T47D (cell line): ENCODE measurements at regions not wholly inside any gene's neighbourhood (a gene's known extent, or its start where the extent isn't known, plus 50 kb on each side); places are given as distances from the start of the nearest gene placed in this dataset.
"Not testable (repeated sequence)": the region's sequence is repeated elsewhere in the genome, so short reads cannot be mapped to it uniquely, and the experiment has no call there.

Source experiments
- DNase-seq, 2 experiments: peaks; one replicate each; pipeline versions ENCODE4 v3.0.0 to v3.0.0-alpha.2; 2011 to 2012; ENCODE audit warnings: low read depth in 1 of 2, low spot score in 1 of 2
- JUND ChIP-seq: IDR thresholded peaks from 2 replicates; pipeline ENCODE4 v1.6.1; 2012; ENCODE audit warnings: low read depth
- in situ Hi-C: cut with HindIII; loops from 2 replicates; pipeline ENCODE4 v1.10.0; 2016; ENCODE audit warnings: low sequenced_read_pairs, low pct_unique_long_range_greater_than_20kb

DNA sequence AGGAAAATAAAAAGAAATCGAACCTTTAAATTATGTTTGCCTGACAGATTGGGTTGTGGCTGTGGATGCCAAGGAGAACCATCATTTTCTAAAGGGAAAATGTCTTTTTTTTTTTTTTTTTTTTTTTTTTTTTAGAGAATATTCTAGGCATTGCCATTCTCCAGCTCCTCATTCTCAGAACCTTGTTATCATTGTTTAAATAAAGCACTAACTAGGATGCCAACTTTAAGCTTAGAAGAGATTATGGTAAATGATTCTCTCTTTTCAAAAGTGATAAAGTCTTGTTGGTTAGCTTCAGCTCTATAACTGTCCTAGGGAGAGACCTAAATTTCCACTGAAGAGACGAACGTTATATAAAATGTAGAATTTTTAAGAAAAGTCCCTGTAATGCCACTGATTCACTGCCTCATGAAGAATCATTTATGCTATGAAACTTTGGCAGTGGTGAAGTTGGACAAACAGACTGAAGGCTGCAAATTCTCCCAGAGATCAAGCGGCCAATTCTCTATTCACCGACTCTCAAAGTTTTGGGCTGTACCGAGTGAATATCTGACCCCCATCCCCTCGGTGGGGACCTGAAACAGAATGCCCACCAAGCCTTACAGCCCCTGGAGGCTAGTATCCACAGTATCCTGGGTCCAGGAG, 207.9 kb upstream of the PITRM1 start:
- no peak for DNase-seq
- in situ Hi-C loops = no loop called here
- TF ChIP-seq JUND = no peak

- no peak for TF ChIP-seq JUND
- no peak for DNase-seq
- in situ Hi-C loops = no loop called here
Measured at GRCh38 chr10:3376631-3377030, 204.0 kb upstream of the PITRM1 start.

DNA sequence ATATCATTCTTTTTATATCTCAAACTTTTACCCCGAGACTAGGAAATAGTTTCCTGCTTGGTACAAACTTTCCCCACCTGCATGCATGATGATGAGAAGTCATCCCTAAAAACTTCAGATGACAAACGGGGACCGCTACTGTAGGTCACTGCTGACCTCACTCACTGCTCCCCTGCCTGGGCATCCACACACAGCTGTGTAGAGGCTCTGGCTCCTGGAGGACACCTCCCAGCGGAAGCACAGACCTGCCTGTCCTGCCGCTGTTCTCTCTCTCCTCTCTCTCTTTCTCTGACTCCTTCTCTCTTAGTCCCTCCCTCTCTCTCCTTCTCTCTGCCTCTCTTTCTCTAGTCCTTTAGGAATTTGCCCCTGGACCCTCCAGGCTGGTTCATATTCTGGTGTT, 202.9 kb upstream of the PITRM1 start:
- in situ Hi-C loops = no loop called here
- no peak for TF ChIP-seq JUND
- no peak for DNase-seq

DNA sequence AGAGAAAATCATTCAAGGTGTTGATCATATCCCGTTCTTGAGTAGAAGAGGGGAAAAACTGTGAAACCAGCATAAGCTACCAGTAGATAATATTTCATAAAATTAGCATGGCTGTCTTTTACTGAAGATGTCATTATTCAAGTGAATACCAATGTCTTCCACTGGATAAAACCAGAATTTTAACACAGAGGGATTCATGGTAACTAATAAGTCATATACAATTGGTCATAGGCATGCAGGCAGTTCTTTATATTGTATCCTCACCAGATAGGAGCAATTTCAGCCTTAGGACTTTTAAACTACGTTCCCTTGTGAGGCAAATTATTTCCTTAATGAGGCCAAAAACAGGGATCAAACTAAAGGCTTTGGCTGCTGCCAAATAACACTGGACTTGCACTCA, 202.3 kb upstream of the PITRM1 start:
- DNase-seq = no peak
- in situ Hi-C loops = no loop called here
- TF ChIP-seq JUND = no peak

- DNase-seq, in situ Hi-C loops: not testable (repeated sequence)
Measured at GRCh38 chr10:3373374-3374027, 200.9 kb upstream of the PITRM1 start.

DNA sequence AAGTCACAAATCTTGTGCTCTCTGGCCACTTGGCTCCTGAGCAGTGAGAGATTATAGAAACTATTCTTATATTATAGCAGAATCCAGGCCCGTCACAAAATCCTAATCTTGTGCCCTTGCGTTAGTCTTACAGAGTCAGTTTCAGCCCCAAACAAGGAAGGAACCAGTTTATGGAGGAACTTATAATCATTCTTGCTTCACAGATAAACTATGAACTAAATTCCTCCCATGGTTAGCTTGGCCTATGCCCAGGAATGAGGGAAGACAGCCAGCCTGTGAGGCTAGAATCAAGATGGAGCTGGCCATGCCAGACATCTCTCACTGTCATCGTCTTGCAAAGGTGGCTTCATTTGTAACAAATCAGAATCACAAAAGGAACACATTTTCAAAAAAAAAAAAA, 199.7 kb upstream of the PITRM1 start:
- no peak for DNase-seq
- in situ Hi-C loops = no loop called here
- TF ChIP-seq JUND = no peak

DNA sequence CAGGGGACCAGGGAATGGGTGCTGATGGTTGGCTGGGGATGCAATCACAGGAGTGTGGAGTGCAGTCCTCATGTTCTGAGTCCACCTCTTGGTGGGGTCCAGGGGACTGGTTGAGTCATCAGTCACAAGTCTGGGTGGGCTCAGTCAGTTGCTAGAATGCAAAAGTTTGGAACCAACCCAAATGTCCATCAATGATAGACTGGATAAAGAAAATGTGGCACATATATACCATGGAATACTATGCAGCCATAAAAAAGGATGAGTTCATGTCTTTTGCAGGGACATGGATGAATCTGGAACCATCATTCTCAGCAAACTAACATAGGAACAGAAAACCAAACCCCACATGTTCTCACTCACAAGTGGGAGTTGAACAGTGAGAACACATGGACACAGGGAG, 199.0 kb upstream of the PITRM1 start:
- DNase-seq, in situ Hi-C loops: not testable (repeated sequence)

- no peak for TF ChIP-seq JUND
- no peak for DNase-seq
- in situ Hi-C loops = no loop called here
Measured at GRCh38 chr10:3366735-3367405, 194.3 kb upstream of the PITRM1 start.

DNA sequence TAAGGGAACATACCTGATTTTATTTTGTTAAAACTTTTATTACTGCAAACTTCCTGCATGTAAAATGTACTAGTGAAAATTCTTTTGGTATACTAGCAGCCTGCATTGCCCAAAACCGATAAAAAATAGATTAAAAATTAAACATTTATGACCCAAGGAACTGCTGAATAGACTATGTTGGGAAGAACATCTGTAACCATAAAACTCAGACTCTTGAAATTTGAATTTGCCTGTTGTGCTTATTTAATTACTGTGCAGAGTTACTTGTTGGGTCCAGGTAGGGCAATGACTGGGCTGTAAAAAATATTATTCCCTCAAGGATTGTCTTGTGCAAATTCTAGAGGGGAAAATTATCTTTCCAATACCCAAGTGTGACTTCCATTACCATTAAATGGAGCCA, 193.5 kb upstream of the PITRM1 start:
- in situ Hi-C loops = no loop called here
- TF ChIP-seq JUND = no peak
- DNase-seq = no peak

DNA sequence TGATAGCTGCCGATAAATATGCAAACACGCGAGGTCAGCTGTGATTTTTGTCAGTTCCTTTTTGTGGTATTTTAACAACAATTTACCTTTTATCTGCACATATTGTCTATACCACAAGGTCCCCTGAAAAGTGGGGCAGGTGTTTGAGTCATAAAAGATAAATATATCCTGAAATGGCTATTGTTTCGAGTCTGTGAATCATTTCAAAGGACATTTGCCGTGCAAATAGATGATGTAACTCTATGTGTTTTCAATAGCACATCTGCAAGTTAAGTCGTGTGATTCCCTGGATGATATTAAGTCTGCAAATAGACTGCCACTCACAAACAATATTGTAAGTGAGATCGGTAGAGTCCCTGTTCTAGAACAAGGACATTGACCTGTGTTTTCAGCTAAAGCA, 193.0 kb upstream of the PITRM1 start:
- in situ Hi-C loops = no loop called here
- DNase-seq = peak in 1 of 2 experiments; percentile 33

GRCh38 chr10:3364768-3365480, 192.3 kb upstream of the PITRM1 start:
- TF ChIP-seq JUND = no peak
- in situ Hi-C loops = no loop called here
- no peak for DNase-seq

More for the DNA sequence above, 193.0 kb upstream of the PITRM1 start:
- no peak for TF ChIP-seq JUND

DNA sequence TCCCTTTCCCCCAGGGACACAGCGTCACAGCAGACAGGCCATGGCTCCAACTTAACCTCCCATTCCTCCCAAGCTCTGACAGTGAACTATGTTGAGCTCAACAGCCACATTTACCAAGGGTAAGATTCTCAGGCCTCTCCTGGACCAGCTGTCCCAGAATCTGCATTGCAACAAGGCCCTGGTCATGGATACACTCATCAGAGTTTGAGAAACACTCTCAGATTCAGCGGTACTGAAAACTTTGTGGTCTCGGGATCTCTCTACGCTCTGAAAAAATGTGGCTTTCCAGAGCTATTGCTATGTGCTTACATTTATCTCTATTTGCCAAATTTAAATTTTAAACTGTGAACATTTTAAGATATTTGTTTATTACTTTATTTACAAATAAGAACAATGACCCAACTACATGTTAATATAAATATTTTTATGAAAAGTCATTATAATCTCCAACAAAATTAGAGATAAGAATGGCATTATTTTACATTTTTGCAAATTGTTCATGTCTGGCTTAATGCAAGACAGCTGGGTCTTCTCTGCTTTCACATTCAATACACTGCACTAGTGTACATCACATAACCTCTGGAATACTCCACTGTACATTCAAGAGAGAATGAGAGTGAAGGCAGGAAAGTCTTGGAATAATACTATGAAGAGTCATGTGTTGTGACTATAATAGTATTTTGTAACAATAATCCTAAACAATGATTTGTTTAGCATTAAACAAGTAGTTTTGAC, 190.9 kb upstream of the PITRM1 start:
- DNase-seq = no peak
- TF ChIP-seq JUND = no peak
- in situ Hi-C loops = no loop called here
